GM12878 (cell line): ENCODE measurements at regions not wholly inside any gene's neighbourhood (a gene's known extent, or its start where the extent isn't known, plus 50 kb on each side); places are given as distances from the start of the nearest gene placed in this dataset.

Experiments
- ATAC-seq: fragments of 200-7000 bp; cut with Tn5 transposase; 3 replicates; pipeline ENCODE4 v1.9.1; 2020; ENCODE audit warnings: mild to moderate bottlenecking, moderate library complexity
- BruUV-seq: library from RNA; stranded (reverse); fragments of 400-500 nt; replicated peaks from 2 replicates; lab custom pipeline; 2021; lab: Mats Ljungman, UMichigan
- CTCF ChIA-PET: fragments of 300-600 bp; sonication (Branson Sonifier 250); formaldehyde crosslinking; extraction: SDS; loops from one replicate; lab custom pipeline; 2021; ENCODE audit warnings: inconsistent platforms; lab: Yijun Ruan, JAX
- POLR2A ChIA-PET: fragments of 350-600 bp; formaldehyde crosslinking; extraction: SDS; loops from one replicate; lab custom pipeline; 2021; ENCODE audit warnings: inconsistent platforms; lab: Charles Lee
- RAD21 ChIA-PET: fragments of 300-600 bp; sonication (Branson Sonifier 250); formaldehyde crosslinking; loops from one replicate; lab custom pipeline; 2023; ENCODE audit warnings: antibody characterized with exemption; ENCODE audit not compliant: unreplicated experiment; lab: Charles Lee
- SMC1A ChIA-PET: fragments of 300-600 bp; sonication (Branson Sonifier 250); formaldehyde crosslinking; loops from one replicate; lab custom pipeline; 2023; ENCODE audit not compliant: unreplicated experiment, uncharacterized antibody; lab: Charles Lee
- DNase-seq: peaks from one replicate; pipeline ENCODE4 v3.0.0-alpha.2; 2011; ENCODE audit warnings: low read depth, low spot score
- FAIRE-seq: peaks from 3 replicates; lab custom pipeline; 2011; peaks lifted over from hg19 to GRCh38; lab: Jason Lieb, UNC
- H2AFZ ChIP-seq: 2 replicates; pipeline ENCODE4 v1.6.0; 2011; ENCODE audit warnings: low read depth, low read length, control low read depth; ENCODE audit not compliant: control insufficient read depth
- H3K27ac ChIP-seq: 2 replicates; pipeline ENCODE4 v1.5.1; 2011; ENCODE audit warnings: control low read depth; ENCODE audit not compliant: control insufficient read depth, insufficient read depth
- H3K27me3 ChIP-seq, 2 experiments: replicated peaks in 1 of 2; 2 replicates each; pipeline versions ENCODE4 v1.6.0 to v1.6.1; 2011; ENCODE audit warnings: low read length in 1 of 2; ENCODE audit not compliant: control insufficient read depth in 2 of 2, insufficient read depth in 2 of 2
- H3K36me3 ChIP-seq, 2 experiments: 2 replicates each; pipeline ENCODE4 v1.5.1; 2011; ENCODE audit warnings: low read length in 1 of 2; ENCODE audit not compliant: control insufficient read depth in 2 of 2, insufficient read depth in 2 of 2
- H3K4me1 ChIP-seq: 2 replicates; pipeline ENCODE4 v1.6.1; 2011; ENCODE audit warnings: mild to moderate bottlenecking, low read length, moderate library complexity, mixed read lengths; ENCODE audit not compliant: control insufficient read depth, insufficient read depth
- H3K4me2 ChIP-seq: 2 replicates; pipeline ENCODE4 v1.6.0; 2011; ENCODE audit warnings: control low read depth; ENCODE audit not compliant: control insufficient read depth, insufficient read depth
- H3K4me3 ChIP-seq: fragments of 200-600 bp; sonication (generic); 2 replicates; pipeline ENCODE4 v1.5.1; 2016
- H3K79me2 ChIP-seq: 2 replicates; pipeline ENCODE4 v1.6.0; 2011; ENCODE audit warnings: low read length; ENCODE audit not compliant: control insufficient read depth, insufficient read depth
- H3K9ac ChIP-seq: 2 replicates; pipeline ENCODE4 v1.8.0; 2011; ENCODE audit warnings: low read length, control low read depth, mixed read lengths; ENCODE audit not compliant: control insufficient read depth, insufficient read depth
- H3K9me3 ChIP-seq: replicated peaks from 3 replicates; pipeline ENCODE4 v1.5.1; 2011; ENCODE audit warnings: mild to moderate bottlenecking, low read length; ENCODE audit not compliant: control insufficient read depth, insufficient read depth
- H4K20me1 ChIP-seq: 2 replicates; pipeline ENCODE4 v1.6.0; 2011; ENCODE audit not compliant: control insufficient read depth, insufficient read depth
- NR2C2 ChIP-seq: IDR thresholded peaks from 2 replicates; pipeline ENCODE4 v1.6.1; 2011; ENCODE audit warnings: borderline replicate concordance, low read depth; ENCODE audit not compliant: control insufficient read depth, insufficient read length
- NR2F1 ChIP-seq: fragments of 450-650 bp; conservative IDR thresholded peaks from 2 replicates; pipeline ENCODE4 v1.6.1; 2017; ENCODE audit warnings: mild to moderate bottlenecking
- NRF1 ChIP-seq: conservative IDR thresholded peaks from 2 replicates; pipeline ENCODE4 v1.6.1; 2011; ENCODE audit warnings: mild to moderate bottlenecking, low read depth, low read length, improper control_type of control experiment
- PAX5 ChIP-seq: IDR thresholded peaks from 2 replicates; pipeline ENCODE4 v1.6.1; 2011; ENCODE audit warnings: low read depth, low read length, borderline replicate concordance
- RAD51 ChIP-seq: fragments of 450-650 bp; IDR thresholded peaks from 2 replicates; pipeline ENCODE4 v1.6.1; 2016; ENCODE audit warnings: moderate library complexity, mild to moderate bottlenecking, inconsistent platforms
- RB1 ChIP-seq: fragments of 450-650 bp; formaldehyde crosslinking; IDR thresholded peaks from 2 replicates; pipeline ENCODE4 v1.6.1; 2017; ENCODE audit warnings: mild to moderate bottlenecking, borderline replicate concordance
- RFX5 ChIP-seq: IDR thresholded peaks from 2 replicates; pipeline ENCODE4 v1.6.1; 2011; ENCODE audit warnings: low read depth, low read length, improper control_type of control experiment
- SMAD5 ChIP-seq: IDR thresholded peaks from 2 replicates; pipeline ENCODE4 v1.6.1; 2016; ENCODE audit warnings: antibody characterized with exemption, low read depth
- SUZ12 ChIP-seq: fragments of 200-600 bp; sonication (generic); IDR thresholded peaks from one replicate; pipeline ENCODE4 v1.6.1; 2018; ENCODE audit warnings: antibody characterized with exemption, mild to moderate bottlenecking; ENCODE audit not compliant: unreplicated experiment
- TCF3 ChIP-seq: IDR thresholded peaks from 2 replicates; pipeline ENCODE4 v1.6.1; 2012; ENCODE audit warnings: low read depth, mild to moderate bottlenecking, low read length, borderline replicate concordance; ENCODE audit not compliant: insufficient read depth
- WGBS: methylation state at CpG from one replicate; pipeline ENCODE4 v1.1.6; 2016; ENCODE audit warnings: low lambda C conversion rate; ENCODE audit not compliant: insufficient replicate concordance, insufficient coverage; ENCODE audit errors: missing lambda C conversion rate; 5-methylcytosine and 5-hydroxymethylcytosine counted together
- in situ Hi-C: fragments of 300-500 bp; cut with MboI; formaldehyde crosslinking; loops from 9 replicates; pipeline ENCODE4 v1.14.3; 2018; ENCODE audit warnings: mixed read lengths
- intact Hi-C: fragments of 100-400 bp; cut with micrococcal nuclease; formaldehyde crosslinking; loops from one replicate; pipeline ENCODE4 v1.14.2; 2022; ENCODE audit not compliant: unreplicated experiment
- TF ChIP-seq, protein P1 (sequence below): IDR thresholded peaks from 2 replicates; pipeline ENCODE4 v1.6.1; 2012; ENCODE audit warnings: low read depth, low read length, improper control_type of control experiment
- TF ChIP-seq, protein P2 (sequence below): fragments of 450-650 bp; IDR thresholded peaks from 2 replicates; pipeline ENCODE4 v1.6.1; 2017; ENCODE audit warnings: borderline replicate concordance
- TF ChIP-seq, protein P3 (sequence below): IDR thresholded peaks from 2 replicates; pipeline ENCODE4 v1.6.1; 2011; ENCODE audit warnings: borderline replicate concordance, low read depth, mild to moderate bottlenecking, moderate library complexity, low read length; ENCODE audit not compliant: insufficient read depth, poor library complexity, severe bottlenecking

DNA sequence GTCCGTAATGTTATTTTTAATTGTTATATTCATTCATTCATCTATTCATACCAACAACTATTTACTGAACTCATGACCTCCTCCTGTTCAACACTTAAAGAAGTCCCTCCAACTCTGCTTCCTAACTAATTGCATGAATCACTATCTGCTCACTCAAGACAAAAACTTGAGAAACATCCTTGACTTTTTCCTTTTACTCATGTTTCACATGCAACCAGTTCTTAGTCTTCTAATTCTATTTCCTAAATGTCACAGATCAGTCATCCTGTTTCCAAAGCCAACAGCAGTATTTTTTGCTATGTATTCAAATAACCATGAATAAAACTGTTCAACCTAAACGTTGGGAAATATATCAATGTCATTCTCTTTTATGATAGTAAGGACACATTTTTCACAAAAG, 124.6 kb upstream of the GBE1 start:
- Histone ChIP-seq H3K9ac (no peak overlapping the region), H3K4me3 (no peak overlapping the region), H3K4me2 (no peak overlapping the region), H2AFZ (no peak overlapping the region), H3K36me3 (no peaks in the 10 kb centered on the region), H3K27ac (no peak overlapping the region), H3K27me3 (no peaks in the 10 kb centered on the region), H3K9me3 (no peaks in the 10 kb centered on the region), H3K4me1 (no peaks in the 10 kb centered on the region), H4K20me1 (no peaks in the 10 kb centered on the region), H3K79me2 (no peaks in the 10 kb centered on the region)
- DNase-seq, result no peak
- ChIA-PET CTCF (interaction anchor here (0.9 to 1.5 kb wide), 2 partner anchors 24 to 39 kb away, joined by 3 to 8 read pairs; no protein-coding TSS in a partner anchor), RAD21 (no interaction called here), SMC1A (interaction anchor here (1.2 to 1.3 kb wide), 2 partner anchors 13 to 24 kb away, joined by 3 to 4 read pairs; no protein-coding TSS in a partner anchor), POLR2A (no interaction called here)
- ATAC-seq, result no peak
- BruUV-seq, result no TSS peak
- TF ChIP-seq RB1 (no peak), NR2C2 (no peak), RAD51 (no peak), RFX5 (no peak), SMAD5 (no peak), PAX5 (no peak), NR2F1 (no peak), NRF1 (no peak), SUZ12 (no peak), TCF3 (no peak)
- TF ChIP-seq, protein P1, sequence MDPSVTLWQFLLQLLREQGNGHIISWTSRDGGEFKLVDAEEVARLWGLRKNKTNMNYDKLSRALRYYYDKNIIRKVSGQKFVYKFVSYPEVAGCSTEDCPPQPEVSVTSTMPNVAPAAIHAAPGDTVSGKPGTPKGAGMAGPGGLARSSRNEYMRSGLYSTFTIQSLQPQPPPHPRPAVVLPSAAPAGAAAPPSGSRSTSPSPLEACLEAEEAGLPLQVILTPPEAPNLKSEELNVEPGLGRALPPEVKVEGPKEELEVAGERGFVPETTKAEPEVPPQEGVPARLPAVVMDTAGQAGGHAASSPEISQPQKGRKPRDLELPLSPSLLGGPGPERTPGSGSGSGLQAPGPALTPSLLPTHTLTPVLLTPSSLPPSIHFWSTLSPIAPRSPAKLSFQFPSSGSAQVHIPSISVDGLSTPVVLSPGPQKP, result no peak
- TF ChIP-seq, protein P2, sequence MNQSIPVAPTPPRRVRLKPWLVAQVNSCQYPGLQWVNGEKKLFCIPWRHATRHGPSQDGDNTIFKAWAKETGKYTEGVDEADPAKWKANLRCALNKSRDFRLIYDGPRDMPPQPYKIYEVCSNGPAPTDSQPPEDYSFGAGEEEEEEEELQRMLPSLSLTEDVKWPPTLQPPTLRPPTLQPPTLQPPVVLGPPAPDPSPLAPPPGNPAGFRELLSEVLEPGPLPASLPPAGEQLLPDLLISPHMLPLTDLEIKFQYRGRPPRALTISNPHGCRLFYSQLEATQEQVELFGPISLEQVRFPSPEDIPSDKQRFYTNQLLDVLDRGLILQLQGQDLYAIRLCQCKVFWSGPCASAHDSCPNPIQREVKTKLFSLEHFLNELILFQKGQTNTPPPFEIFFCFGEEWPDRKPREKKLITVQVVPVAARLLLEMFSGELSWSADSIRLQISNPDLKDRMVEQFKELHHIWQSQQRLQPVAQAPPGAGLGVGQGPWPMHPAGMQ, result no peak
- TF ChIP-seq, protein P3, sequence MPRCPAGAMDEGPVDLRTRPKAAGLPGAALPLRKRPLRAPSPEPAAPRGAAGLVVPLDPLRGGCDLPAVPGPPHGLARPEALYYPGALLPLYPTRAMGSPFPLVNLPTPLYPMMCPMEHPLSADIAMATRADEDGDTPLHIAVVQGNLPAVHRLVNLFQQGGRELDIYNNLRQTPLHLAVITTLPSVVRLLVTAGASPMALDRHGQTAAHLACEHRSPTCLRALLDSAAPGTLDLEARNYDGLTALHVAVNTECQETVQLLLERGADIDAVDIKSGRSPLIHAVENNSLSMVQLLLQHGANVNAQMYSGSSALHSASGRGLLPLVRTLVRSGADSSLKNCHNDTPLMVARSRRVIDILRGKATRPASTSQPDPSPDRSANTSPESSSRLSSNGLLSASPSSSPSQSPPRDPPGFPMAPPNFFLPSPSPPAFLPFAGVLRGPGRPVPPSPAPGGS, result no peak
- 58% methylated on average over 2 of the region's 2 CpGs for WGBS
- FAIRE-seq, result no peak
- in situ Hi-C loops (no loop called here), intact Hi-C loops (no loop called here)
